H1 (cell line): ENCODE measurements at regions not wholly inside any gene's neighbourhood (a gene's known extent, or its start where the extent isn't known, plus 50 kb on each side); places are given as distances from the start of the nearest gene placed in this dataset.

Experiments
- KDM5A ChIP-seq: fragments of 200-600 bp; IDR thresholded peaks from 2 replicates; pipeline ENCODE4 v1.7.1; 2012; ENCODE audit warnings: mild to moderate bottlenecking, low read length, inconsistent platforms, mixed read lengths
- SIN3A ChIP-seq, 2 experiments: IDR thresholded peaks in 1 of 2; conservative IDR thresholded peaks in 1 of 2; 2 replicates each; pipeline ENCODE4 v1.6.1; 2011 to 2012; ENCODE audit warnings: low read length in 2 of 2, improper control_type of control experiment in 1 of 2, low read depth in 1 of 2, mild to moderate bottlenecking in 1 of 2
- TBP ChIP-seq: IDR thresholded peaks from 2 replicates; pipeline ENCODE4 v1.6.1; 2011; ENCODE audit warnings: low read depth, low read length, improper control_type of control experiment
- ZNF274 ChIP-seq: IDR thresholded peaks from 2 replicates; pipeline ENCODE4 v1.7.0; 2012; ENCODE audit warnings: low read length, borderline replicate concordance; ENCODE audit errors: extremely low read depth
- TF ChIP-seq, protein P1 (sequence below): IDR thresholded peaks from 2 replicates; pipeline ENCODE4 v1.6.1; 2012; ENCODE audit warnings: inconsistent platforms

DNA sequence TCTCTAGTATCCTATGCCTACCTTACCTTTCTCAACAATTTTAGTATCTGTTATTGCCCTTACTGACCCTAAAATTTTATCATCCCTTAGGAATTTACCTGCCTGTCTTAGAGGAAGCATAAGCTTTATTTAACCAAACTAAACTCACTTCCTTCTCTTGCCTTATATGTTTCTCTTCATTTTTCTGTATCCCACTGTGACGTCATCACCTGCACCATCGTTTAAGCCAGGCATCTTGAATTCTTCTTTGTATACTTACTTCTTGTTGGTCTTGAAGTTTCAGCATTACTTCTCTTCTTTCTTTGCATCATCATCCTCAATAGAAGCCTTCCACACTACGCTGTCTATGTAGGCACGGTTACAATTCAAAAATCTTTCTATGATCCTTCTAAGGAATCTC, 231.0 kb upstream of the SMIM30 start (continued):
- TF ChIP-seq TBP, result no peak
- TF ChIP-seq ZNF274, result no peak
- TF ChIP-seq KDM5A, result no peak
- no peak for TF ChIP-seq SIN3A (conservative IDR thresholded peaks at IDR 0.05 in 1 of 2, IDR thresholded peaks at IDR 0.05 in 1 of 2; ENCODE audit: low read depth in 1 of 2, low read length in 2 of 2)
- TF ChIP-seq, protein P1, sequence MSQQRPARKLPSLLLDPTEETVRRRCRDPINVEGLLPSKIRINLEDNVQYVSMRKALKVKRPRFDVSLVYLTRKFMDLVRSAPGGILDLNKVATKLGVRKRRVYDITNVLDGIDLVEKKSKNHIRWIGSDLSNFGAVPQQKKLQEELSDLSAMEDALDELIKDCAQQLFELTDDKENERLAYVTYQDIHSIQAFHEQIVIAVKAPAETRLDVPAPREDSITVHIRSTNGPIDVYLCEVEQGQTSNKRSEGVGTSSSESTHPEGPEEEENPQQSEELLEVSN, result no peak
